HG02623 (cell line): ENCODE measurements at regions not wholly inside any gene's neighbourhood (a gene's known extent, or its start where the extent isn't known, plus 50 kb on each side); places are given as distances from the start of the nearest gene placed in this dataset.
"Not testable (repeated sequence)": the region's sequence is repeated elsewhere in the genome, so short reads cannot be mapped to it uniquely, and the experiment has no call there.

Experiments
- ATAC-seq: cut with Tn5 transposase; IDR thresholded peaks from one replicate; pipeline ENCODE4 v1.9.1; 2021; ENCODE audit warnings: moderate library complexity; ENCODE audit not compliant: unreplicated experiment

GRCh38 chr2:228446734-228447133, 265.2 kb upstream of the SPHKAP start:
- no peak for ATAC-seq

GRCh38 chr2:228444161-228444560, 262.7 kb upstream of the SPHKAP start:
- ATAC-seq: no peak

GRCh38 chr2:228433721-228434120, 252.2 kb upstream of the SPHKAP start:
- ATAC-seq: no peak

GRCh38 chr2:228432116-228432515, 250.6 kb upstream of the SPHKAP start:
- no peak for ATAC-seq

DNA sequence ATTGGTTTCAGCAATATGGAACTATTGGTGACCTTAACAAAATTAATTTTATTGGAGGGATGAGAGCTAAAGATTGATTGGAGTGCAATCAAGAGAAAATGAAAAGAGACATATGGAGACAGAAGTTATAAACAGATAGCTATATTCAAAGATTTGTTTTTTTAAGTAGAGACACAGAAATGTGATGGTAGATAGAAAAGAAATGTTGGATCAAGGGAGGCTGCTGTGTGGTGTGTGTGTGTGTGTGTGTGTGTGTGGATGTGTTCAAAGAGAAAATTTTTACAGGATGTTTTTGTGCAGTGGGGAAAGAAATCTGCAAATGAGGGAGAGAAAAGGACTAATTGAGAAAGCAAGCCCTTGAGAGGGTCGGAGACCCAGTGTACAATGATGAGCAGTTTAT, 249.5 kb upstream of the SPHKAP start:
- ATAC-seq: no peak

- no peak for ATAC-seq
Measured at GRCh38 chr2:228426502-228427216, 245.2 kb upstream of the SPHKAP start.

GRCh38 chr2:228425411-228426060, 244.0 kb upstream of the SPHKAP start:
- ATAC-seq: not testable (repeated sequence)

DNA sequence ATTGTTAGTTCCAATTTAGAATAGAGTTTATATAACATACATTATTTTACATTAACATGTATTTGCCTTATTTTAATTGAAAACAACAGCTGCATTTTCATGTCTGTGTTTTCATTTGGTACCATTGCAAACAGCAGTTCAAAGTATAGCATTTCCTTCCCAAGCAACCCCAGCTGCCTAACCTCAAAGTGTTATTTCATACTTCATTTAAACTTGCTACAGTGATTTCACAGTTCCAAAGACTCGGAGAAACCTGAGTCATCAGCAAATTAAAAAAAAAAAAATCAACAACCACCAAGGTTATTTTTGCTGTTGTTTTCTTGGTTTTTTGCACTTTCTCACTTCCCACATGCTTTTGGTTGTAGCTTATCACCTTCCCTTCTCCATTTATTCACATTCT, 236.5 kb upstream of the SPHKAP start:
- no peak for ATAC-seq

- ATAC-seq: no peak
Measured at GRCh38 chr2:228417526-228417925, 236.0 kb upstream of the SPHKAP start.

DNA sequence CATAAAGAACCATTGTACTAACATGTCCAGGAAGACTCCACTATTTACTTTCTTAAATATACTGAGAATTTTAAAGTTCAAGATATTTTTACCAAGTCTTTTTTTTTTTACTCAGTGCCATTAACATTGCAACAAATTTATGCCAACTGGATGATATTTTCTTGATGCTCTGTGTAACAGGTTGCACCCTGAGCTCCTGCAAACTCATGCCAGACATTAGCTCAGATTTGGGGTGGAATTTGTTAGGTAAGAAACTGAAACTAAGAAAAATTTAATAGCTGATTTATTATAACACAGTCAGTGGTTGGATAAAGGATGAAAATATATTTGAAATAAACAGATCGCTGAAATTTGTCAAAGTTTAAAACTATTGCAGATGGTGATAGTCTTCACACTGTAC, 228.6 kb upstream of the SPHKAP start:
- no peak for ATAC-seq

- ATAC-seq: no peak
Measured at GRCh38 chr2:228409493-228409892, 228.0 kb upstream of the SPHKAP start.

- no peak for ATAC-seq
Measured at GRCh38 chr2:228408529-228409227, 227.2 kb upstream of the SPHKAP start.

- ATAC-seq: no peak
Measured at GRCh38 chr2:228407821-228408220, 226.3 kb upstream of the SPHKAP start.

- ATAC-seq: no peak
Measured at GRCh38 chr2:228401065-228401912, 219.8 kb upstream of the SPHKAP start.

DNA sequence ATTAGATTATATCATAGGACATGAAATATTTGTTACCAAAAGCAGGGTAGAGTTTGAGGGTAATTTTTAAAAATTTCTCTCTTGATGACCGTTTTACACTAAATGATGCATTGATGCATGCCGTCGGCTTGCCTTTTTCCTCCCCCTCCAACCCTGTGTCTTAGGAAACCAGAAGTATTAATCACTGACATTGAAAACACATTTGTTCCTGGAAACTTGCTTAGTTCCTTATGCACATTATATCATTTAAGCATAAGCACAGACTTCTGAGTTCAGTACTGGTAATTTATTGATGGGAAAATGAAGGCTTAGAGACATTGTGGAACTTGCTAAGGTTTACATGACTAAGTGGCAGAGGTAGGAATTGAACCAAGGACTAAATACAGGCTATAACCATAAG, 206.3 kb upstream of the SPHKAP start:
- no peak for ATAC-seq

DNA sequence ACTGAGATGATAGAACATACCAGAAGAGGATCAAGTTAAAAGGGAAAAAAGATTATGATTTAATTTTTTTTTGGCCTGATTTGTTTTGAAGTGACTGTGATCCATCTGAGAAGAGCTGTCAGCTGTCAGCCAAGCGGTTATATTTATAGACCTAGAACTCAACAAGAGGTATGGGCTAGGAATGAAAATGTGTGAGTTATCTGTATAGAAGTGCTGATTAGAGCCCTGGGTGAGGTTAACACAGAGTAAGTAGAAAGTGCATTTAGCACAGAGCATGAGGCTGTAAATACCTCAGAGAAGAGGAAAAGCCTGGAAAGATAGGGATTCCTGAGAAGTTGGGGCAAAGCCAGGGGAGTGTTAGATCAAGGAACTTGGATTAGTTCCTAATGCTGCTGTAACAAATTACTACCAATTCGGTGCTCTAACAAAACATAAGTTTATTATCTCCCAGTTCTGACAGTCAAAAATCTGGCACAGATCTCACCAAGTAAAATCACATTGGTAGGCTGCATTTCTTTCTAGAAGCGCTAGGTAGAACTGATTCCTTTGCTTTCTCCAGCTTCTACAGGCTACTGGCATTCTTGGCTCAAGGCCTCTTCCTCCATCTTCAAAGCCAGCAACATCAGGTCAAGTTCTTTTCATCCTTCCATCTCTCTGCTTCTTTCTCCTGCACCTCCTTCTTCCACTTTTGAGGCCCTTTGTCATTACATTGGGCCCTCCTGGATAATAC, 197.4 kb upstream of the SPHKAP start:
- ATAC-seq: no peak

DNA sequence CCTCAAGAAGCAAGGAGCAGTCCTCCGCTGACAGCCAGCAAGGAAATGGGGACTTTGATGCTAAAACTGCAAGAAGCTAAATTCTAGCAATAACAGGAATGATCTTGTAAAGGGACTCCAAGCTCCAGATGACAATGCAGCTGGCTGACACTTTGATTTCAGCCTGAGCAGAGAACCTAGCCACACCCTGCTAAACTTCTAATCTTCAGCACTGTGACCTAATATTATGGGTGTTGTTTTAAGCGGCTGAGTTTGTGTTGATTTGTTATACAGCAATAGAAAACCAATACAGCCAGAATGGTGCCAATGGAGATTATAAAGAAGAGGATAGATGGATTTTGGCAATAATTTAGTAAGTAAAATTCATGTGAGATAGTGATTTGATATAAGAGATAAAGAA, 196.7 kb upstream of the SPHKAP start:
- no peak for ATAC-seq

GRCh38 chr2:228377533-228377932, 196.0 kb upstream of the SPHKAP start:
- ATAC-seq: no peak

- ATAC-seq: no peak
Measured at GRCh38 chr2:228374741-228375140, 193.3 kb upstream of the SPHKAP start.

DNA sequence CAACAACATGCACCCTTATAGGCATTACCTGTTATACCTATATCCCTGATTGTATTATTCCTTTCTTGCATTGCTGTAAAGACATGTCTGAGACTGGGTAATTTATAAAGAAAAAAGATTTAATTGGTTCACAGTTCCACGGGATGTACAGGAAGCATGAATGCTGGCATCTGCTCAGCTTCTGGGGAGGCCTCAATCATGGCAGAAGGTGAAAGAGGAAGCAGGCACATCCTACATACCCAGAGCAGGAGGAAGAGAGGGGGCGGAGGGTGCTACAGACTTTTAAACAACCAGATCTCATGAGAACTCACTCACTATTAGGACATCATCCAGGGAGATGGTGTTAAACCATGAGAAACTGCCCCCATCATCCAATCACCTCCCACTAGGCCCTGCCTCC, 191.7 kb upstream of the SPHKAP start:
- no peak for ATAC-seq

DNA sequence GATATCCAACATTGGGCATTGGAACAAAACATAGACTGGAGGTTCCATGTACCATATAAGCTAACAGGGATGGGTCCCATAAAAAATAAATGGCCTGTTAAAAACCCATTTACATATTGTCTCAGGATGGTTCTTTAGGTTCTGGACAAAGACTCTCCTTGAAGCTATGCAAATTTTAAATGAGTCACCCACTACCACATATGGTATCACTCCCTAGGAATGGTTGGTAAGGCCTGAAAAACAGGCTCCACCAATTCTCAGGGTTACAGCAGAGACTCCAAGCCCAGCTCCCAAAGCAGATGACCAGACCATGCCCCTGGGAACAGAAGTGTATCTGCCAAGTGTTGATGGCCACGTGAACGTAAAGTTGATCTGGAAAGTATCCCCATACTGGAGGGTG, 190.7 kb upstream of the SPHKAP start:
- ATAC-seq: no peak
